ENCODE measurements at regions not wholly inside any gene's neighbourhood (a gene's known extent, or its start where the extent isn't known, plus 50 kb on each side); places are given as distances from the start of the nearest gene placed in this dataset.

DNA sequence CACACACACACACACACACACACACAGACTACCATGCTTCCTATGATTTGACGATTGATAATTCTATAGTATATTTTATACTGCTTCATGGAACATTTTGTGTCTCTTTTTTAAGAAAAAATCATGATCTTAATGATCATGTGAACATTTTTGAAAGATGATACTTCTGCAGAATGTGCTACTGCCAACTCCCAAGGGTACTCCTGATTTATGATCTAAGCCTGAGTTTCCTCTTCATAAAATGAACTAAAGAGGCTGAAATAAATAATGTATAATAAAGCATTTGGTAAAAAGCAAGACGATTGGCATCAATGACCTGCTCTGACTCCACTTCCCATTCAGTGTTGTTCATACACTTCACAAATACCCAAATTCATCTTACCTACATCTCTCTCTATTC is 333.8 kb upstream of the RBMS3 start:
- TF ChIP-seq FOXA1 (IDR thresholded peaks at IDR 0.05) (no peak), CTBP1 (IDR thresholded peaks at IDR 0.05; ENCODE audit: borderline replicate concordance) (no peak), FOXM1 (IDR thresholded peaks at IDR 0.05; ENCODE audit: borderline replicate concordance) (no peak), SP1 (IDR thresholded peaks at IDR 0.05) (no peak), ELF4 (IDR thresholded peaks at IDR 0.05) (no peak), ZNF384 (IDR thresholded peaks at IDR 0.05) (no peak), TARDBP (IDR thresholded peaks at IDR 0.05) (no peak), BHLHE40 (IDR thresholded peaks at IDR 0.05; ENCODE audit: borderline replicate concordance) (no peak)
- TF ChIP-seq, protein P1, sequence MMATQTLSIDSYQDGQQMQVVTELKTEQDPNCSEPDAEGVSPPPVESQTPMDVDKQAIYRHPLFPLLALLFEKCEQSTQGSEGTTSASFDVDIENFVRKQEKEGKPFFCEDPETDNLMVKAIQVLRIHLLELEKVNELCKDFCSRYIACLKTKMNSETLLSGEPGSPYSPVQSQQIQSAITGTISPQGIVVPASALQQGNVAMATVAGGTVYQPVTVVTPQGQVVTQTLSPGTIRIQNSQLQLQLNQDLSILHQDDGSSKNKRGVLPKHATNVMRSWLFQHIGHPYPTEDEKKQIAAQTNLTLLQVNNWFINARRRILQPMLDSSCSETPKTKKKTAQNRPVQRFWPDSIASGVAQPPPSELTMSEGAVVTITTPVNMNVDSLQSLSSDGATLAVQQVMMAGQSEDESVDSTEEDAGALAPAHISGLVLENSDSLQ (IDR thresholded peaks at IDR 0.05), result no peak

Measured in HEK293T (cell line).